GM18873 (cell line): ENCODE measurements at regions not wholly inside any gene's neighbourhood (a gene's known extent, or its start where the extent isn't known, plus 50 kb on each side); places are given as distances from the start of the nearest gene placed in this dataset.
"Not testable (repeated sequence)": the region's sequence is repeated elsewhere in the genome, so short reads cannot be mapped to it uniquely, and the experiment has no call there.

Experiments
- ATAC-seq: cut with Tn5 transposase; IDR thresholded peaks from one replicate; pipeline ENCODE4 v1.9.1; 2021; ENCODE audit warnings: mild to moderate bottlenecking, moderate library complexity, moderate number of reproducible peaks; ENCODE audit not compliant: unreplicated experiment, low FRiP score

GRCh38 chr5:152686931-152687330, 281.9 kb upstream of the NMUR2 start:
- ATAC-seq = no peak

- ATAC-seq = no peak
Observed at GRCh38 chr5:152688561-152689249, 283.6 kb upstream of the NMUR2 start.

GRCh38 chr5:152689250-152689711, 284.2 kb upstream of the NMUR2 start:
- no peak for ATAC-seq

GRCh38 chr5:152694231-152694630, 289.2 kb upstream of the NMUR2 start:
- no peak for ATAC-seq

- ATAC-seq = no peak
Observed at GRCh38 chr5:152701305-152701949, 296.3 kb upstream of the NMUR2 start.

GRCh38 chr5:152704286-152704685, 299.2 kb upstream of the NMUR2 start:
- no peak for ATAC-seq

- no peak for ATAC-seq
Observed at GRCh38 chr5:152711801-152712388, 306.8 kb upstream of the NMUR2 start.

- no peak for ATAC-seq
Observed at GRCh38 chr5:152717393-152717792, 312.3 kb upstream of the NMUR2 start.

GRCh38 chr5:152723482-152723881, 318.4 kb upstream of the NMUR2 start:
- no peak for ATAC-seq

- no peak for ATAC-seq
Observed at GRCh38 chr5:152730176-152730575, 325.1 kb upstream of the NMUR2 start.

- no peak for ATAC-seq
Observed at GRCh38 chr5:152736906-152737305, 331.8 kb upstream of the NMUR2 start.

GRCh38 chr5:152739916-152740315, 334.8 kb upstream of the NMUR2 start:
- ATAC-seq = no peak

GRCh38 chr5:152741126-152741525, 336.0 kb upstream of the NMUR2 start:
- ATAC-seq = not testable (repeated sequence)

- ATAC-seq = not testable (repeated sequence)
Observed at GRCh38 chr5:152787709-152788217, 382.7 kb upstream of the NMUR2 start.

- ATAC-seq = no peak
Observed at GRCh38 chr5:152801886-152802285, 396.8 kb upstream of the NMUR2 start.

GRCh38 chr5:152804179-152804578, 399.1 kb upstream of the NMUR2 start:
- no peak for ATAC-seq

GRCh38 chr5:152811988-152812387, 406.9 kb upstream of the NMUR2 start:
- no peak for ATAC-seq

- no peak for ATAC-seq
Observed at GRCh38 chr5:152813526-152813925, 408.4 kb upstream of the NMUR2 start.

GRCh38 chr5:152819891-152820290, 414.8 kb upstream of the NMUR2 start:
- ATAC-seq = no peak

- no peak for ATAC-seq
Observed at GRCh38 chr5:152824316-152824715, 419.2 kb upstream of the NMUR2 start.

- ATAC-seq = no peak
Observed at GRCh38 chr5:152838241-152838786, 433.2 kb upstream of the NMUR2 start.
